GM19238 (cell line): ENCODE measurements at regions not wholly inside any gene's neighbourhood (a gene's known extent, or its start where the extent isn't known, plus 50 kb on each side); places are given as distances from the start of the nearest gene placed in this dataset.

Experiments
- DNase-seq: peaks from one replicate; pipeline ENCODE4 v3.0.0; 2011; ENCODE audit warnings: low spot score; ENCODE audit not compliant: insufficient read length

GRCh38 chr16:85989863-85990643 lies 91.1 kb downstream of the IRF8 start:
- DNase-seq = no peak

GRCh38 chr16:85990861-85991301 lies 91.9 kb downstream of the IRF8 start:
- no peak for DNase-seq

GRCh38 chr16:85991425-85991824 lies 92.5 kb downstream of the IRF8 start:
- no peak for DNase-seq

- DNase-seq = no peak
Observed at GRCh38 chr16:85991856-85992255, 92.9 kb downstream of the IRF8 start.

GRCh38 chr16:85992359-85992758 lies 93.4 kb downstream of the IRF8 start:
- no peak for DNase-seq

GRCh38 chr16:85992779-85993178 lies 93.8 kb downstream of the IRF8 start:
- DNase-seq = no peak

- no peak for DNase-seq
Observed at GRCh38 chr16:85994492-85995490, 95.8 kb downstream of the IRF8 start.

- DNase-seq = no peak
Observed at GRCh38 chr16:85995541-85996423, 96.8 kb downstream of the IRF8 start.

GRCh38 chr16:85996843-85997242 lies 97.9 kb downstream of the IRF8 start:
- no peak for DNase-seq

GRCh38 chr16:85998171-85998867 lies 99.4 kb downstream of the IRF8 start:
- DNase-seq = no peak

GRCh38 chr16:85998868-85999729 lies 100.1 kb downstream of the IRF8 start:
- no peak for DNase-seq

- DNase-seq = no peak
Observed at GRCh38 chr16:85999778-86000177, 100.8 kb downstream of the IRF8 start.

GRCh38 chr16:86002178-86002900 lies 103.4 kb downstream of the IRF8 start:
- DNase-seq = no peak

GRCh38 chr16:86007524-86007923 lies 108.6 kb downstream of the IRF8 start:
- no peak for DNase-seq

- no peak for DNase-seq
Observed at GRCh38 chr16:86010680-86011141, 111.7 kb downstream of the IRF8 start.

- DNase-seq = no peak
Observed at GRCh38 chr16:86011532-86011931, 112.6 kb downstream of the IRF8 start.

GRCh38 chr16:86012221-86012620 lies 113.3 kb downstream of the IRF8 start:
- no peak for DNase-seq

GRCh38 chr16:86013867-86014266 lies 114.9 kb downstream of the IRF8 start:
- no peak for DNase-seq

- DNase-seq = no peak
Observed at GRCh38 chr16:86015606-86016005, 116.6 kb downstream of the IRF8 start.
